ENCODE measurements at regions not wholly inside any gene's neighbourhood (a gene's known extent, or its start where the extent isn't known, plus 50 kb on each side); places are given as distances from the start of the nearest gene placed in this dataset.
"Not testable (repeated sequence)": the region's sequence is repeated elsewhere in the genome, so short reads cannot be mapped to it uniquely, and the experiment has no call there.

DNA sequence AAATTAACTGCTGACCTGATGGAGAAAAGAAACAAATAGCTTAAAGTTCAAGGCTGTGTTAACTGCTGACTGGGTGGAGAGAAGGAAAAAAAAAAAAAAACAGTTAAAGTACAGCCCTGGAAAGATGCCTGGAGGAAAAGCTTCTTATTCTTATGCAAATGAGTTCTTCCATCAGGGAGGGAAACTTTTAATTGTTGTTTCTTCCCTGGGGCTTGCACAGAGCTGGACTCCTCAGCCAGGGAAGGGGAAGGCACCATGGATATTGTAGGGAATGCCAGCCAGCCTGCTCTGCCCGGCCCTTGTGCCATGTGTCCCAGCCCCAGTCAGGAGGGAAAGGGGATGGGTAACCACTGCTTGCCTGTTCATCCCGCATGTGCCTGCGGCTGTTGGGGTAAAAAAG is 833.1 kb upstream of the CRIM1 start:
- DNase-seq, result no peak

DNA sequence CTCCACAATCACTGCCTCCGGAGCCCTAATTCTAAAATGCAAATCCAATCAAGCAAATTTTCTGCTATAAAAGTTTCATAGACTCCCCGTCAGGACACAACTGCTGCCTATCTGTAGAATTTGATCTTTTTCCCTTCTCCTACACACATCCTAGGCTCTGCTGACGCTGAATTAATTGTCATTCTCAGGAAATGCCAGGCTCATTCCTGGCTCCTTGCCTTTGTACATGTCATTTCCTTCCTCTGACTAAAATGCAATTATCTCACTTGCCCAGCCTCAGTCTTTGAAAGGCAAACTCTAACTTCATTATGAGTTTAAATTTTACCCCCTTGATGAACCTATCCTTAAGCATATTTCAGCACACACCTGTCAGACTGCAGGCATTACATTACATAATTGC is 844.9 kb upstream of the CRIM1 start:
- no peak for DNase-seq

DNA sequence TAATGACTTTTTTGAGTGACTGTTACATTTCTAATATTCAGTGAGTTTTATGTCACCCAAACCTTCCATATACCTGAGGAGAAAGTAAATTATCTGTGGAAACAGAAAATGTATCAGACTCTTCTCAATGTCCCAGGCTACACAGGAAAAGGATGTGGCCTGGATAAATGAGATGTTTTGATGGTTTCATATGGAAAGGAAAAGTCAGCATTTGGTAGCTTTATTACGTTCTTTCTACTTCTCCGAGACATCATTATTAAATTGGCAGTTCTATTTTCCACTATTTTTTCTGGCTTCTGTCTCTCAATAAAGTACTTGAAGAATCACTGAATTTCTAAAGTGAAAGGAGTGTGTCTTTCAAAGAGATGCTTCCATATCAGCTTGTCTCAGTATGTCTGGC is 847.0 kb upstream of the CRIM1 start:
- DNase-seq, result no peak

DNA sequence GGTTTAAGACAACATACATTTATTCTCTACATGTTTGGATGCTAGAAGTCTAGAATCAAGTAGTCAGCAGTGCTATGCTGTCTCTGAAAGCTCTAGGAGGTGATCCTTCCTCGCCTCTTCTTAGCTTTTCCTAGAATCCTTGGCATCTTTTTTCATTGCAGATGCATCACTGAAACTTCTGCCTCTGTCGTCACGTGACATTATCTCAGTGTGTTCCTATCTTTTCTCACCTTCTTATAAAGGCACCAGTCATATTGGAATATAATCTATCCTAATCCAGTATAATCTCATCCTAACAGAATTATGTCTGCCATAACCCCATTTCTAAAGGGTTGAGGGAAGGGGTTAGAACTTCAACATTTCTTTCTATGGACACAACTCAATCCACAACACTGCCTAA is 851.2 kb upstream of the CRIM1 start:
- DNase-seq, result no peak

DNA sequence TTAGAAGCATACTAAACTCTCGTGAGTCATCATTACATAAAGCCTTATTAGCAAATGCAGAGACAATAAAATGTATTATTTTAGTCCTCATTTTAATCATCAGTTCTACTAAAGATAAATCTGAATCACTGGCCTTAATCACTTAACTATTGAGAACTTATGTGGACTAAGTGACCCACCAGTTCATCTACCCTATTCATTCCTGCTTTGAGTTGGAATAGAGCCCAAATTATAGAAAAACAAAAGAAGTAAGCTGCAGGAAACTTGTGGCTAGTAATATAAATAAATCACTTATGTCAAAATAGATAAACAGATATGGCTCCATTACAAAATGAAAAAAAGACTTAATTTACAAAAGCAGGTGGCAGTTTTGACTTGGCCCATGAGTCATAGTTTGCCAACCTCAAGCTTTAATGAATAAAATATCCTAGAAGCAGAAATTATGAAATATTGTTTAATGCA is 851.8 kb upstream of the CRIM1 start:
- DNase-seq, result no peak

DNA sequence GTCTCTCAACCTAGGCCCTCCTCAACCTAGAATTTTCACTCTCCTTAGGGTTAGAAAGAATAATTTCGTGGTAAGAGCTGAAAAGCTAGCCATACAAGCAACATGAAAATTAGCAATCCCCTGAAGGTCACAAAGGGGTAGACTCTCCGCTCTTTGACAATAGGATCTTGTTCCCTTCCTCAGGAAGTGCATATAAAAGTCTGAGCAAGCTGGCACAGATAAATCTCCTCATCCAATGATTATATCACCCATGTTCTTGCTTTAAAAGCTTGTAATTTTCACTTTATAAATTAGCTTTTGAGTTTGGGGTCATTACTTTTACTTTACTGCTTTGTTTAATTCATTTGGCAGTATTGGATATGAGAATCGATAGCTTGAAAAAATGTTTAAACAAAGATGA is 852.3 kb upstream of the CRIM1 start:
- DNase-seq, result no peak

DNA sequence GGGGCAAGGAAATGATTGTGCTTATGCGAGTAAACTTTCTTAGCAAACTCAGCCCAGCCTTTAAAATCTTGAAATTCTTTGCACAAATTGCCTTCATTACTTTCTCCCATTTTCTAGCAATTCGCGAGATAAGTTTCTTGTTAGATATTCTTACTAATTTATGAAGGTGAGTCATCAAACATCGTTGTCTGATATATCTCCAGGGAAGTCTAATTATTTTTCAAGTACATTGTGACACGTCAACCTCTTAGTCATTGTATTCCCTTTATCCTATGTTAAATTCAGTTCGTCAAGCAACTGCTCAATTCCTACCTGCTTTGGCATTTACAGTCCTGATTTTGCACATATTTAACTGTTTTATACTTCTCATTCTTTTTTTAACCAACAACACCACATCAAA is 854.5 kb upstream of the CRIM1 start:
- no peak for DNase-seq

DNA sequence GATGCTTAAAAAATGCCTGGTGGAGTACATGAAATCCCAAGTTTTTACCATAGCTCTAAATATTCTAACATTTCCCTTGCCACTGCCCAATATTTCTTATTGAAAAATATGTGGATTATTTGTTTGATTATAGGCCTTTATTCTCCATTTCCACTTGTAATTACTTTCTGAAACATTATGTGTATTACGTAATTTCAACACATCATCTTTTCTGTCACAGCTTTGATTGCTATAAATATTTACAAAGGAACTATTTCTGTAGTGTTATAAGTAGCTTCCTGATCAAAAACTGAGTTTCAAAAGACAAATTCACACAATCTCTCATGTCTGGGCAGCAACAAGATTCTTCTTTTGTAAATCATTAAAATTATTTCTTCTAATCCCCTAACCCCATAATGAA is 859.6 kb upstream of the CRIM1 start:
- DNase-seq, result no peak

DNA sequence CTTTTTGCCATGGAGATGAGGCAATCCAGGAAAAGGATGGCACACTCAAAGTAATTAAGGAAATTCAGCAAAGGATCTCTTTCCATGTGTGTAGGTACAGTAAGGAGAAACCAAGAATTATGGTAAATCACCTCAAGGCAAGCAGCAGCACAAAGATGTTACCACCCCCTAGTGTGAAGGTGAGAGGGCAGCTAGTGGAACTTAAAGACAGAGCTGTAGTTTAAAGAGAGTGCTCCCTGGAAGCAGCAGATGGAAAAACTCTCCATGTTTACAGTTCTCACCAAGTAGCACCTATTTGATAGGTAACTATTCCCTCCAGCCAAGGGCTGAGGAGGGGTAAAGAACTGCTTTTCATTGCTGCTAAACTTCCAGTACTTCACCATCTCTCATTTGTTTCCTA is 860.4 kb upstream of the CRIM1 start:
- DNase-seq, result no peak

DNA sequence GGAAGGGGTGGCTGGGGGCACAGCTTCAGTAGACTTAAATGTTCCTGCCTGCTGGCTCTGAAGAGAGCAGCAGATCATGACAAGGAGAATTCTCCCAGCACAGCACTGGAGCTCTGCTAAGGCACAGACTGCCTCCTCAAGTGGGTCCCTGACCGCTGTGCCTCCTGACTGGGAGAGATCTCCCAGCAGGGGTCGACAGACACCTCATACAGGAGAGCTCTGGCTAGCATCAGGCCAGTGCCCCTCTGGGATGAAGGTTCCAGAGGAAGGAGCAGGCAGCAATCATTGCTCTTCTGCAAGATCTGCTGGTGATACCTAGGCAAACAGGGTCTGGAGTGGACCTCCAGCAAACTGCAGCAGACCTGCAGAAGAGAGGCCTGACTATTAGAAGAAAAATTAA is 877.5 kb upstream of the CRIM1 start:
- DNase-seq, result not testable (repeated sequence)

DNA sequence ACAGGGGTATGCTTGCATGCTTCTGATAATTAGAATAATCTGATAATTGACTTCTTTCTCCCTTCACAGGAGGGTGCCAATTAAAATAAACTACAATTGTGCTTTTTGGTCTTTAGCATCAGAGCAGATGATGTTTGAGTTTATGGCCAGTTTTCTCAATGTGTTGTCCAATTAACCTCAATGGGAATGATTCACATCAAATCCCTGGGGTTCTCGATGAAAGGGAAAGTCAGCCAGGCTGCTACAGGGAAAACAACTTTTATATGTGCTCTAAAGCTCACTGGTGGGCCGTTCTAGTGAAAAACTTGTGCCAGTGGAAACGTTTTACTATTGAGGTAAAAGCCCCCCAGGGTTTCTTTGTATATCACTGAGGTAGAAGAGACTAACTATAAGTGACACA is 887.3 kb upstream of the CRIM1 start:
- DNase-seq, result no peak

DNA sequence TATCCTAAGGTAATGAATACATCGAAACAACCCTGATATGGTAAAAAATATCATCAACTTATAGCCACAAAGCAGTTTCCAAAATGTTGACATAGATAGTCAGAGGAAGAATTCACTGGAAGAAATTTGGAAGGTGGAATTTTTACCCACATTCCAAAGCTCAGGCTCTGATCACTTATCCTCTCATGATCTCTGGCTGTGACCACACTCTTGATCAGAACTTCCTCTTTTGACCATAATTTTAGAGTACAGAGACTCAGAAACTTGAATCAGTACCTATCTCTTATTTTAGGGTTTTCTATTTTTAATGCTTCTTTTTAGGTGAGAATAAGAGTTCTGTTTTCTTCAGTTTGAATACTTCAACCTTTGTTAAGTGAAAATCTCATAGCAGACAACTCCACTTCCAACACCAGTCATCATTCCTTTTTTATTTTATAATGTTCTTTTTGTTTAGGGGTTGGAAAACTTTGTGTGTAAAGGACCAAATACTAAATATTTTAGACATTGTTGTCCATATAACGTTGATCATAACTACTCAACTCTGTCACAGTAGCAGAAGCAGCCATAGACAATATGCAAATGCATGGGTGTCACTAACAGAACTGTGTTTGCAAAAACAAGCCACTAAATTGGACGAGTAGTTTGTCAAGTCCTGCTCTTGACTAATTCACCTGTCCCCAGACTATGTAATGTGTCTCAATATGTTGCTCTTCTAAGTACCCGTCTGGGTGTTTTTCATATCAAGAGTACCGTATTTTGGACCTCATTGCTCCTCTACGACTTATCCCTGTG is 891.6 kb upstream of the CRIM1 start:
- DNase-seq, result no peak

DNA sequence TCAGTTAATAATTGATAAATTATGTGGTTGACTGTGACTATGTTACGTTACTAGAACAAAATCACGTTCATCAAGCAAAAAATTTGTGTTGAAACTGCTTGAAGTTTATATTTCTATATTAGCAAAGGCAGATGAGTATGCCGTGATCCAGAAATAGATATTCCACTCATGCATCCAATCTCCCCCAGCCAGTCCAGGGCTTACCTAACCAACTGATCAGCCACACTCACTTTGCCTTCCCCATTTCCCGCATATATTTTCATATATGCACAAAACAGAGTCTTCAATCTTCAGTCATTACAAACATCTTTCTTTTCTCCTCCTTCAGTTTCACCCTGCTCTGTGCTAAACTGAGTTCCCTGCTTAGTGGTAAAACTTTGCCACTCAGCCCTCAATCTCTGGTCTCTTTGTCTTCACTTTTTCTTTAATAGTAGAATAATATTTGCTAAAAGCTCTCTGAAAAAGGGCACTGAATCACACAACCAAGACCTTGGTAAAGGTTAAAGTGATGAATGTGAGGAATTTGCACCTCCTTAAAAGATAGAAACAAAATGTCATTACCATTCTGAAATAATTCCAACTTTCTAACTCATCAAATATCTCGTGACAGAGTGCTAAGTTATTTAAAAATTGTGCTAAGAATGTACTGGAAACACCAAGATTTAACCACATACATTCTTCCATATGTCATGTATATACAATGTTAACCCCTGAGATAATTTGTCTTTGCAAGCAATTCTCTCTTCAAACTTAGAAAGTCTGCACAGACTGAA is 893.2 kb upstream of the CRIM1 start:
- no peak for DNase-seq

DNA sequence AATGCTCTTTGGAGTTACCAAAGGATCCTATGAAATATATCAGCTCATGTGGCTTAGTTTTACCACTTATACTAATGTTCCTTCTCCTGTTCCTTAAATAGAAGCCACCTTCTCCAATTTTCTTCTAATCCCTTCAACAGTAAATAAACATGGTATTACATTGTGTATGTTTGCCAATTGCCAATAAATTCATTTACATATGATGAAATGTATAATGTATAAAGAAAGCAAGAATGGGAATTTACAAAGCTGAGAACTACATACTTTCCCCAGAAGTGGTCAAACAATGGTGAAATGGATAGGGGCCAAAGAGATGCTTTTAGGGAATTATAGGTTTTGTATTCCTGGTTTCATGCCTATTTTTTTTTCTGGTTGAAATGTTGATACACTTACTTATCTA is 894.2 kb upstream of the CRIM1 start:
- no peak for DNase-seq

DNA sequence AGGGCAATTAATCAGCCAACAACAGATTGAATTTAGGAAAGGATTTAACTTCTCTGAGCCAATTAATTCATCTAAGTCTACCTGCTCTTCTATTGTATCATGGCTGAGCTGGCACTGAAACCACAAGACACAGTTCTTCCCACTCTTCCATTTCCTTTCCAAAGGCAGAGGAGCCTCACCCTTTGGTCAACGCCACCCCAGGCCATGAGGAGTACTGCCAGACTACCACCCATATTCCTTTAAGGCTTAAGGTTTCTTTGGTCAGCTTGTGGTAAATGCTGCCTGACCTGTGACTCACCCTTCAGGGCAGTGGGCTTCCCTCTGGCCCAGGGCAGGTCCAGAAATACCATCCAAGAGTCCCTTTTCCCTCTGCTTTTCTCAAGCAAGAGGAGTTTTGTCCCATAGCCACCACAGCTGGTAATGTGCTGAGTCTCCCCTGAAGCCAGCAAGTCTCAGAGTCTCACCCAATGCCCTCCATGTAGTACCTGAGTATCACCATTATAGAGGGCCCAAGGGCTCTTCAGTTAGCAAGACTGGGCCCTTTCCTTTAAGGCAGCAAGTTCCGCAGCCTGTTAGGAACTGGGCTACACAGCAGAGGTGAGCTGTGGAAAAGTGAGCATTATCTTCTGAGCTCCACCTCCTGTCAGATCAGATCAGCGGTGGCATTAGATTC is 900.5 kb upstream of the CRIM1 start:
- no peak for DNase-seq

DNA sequence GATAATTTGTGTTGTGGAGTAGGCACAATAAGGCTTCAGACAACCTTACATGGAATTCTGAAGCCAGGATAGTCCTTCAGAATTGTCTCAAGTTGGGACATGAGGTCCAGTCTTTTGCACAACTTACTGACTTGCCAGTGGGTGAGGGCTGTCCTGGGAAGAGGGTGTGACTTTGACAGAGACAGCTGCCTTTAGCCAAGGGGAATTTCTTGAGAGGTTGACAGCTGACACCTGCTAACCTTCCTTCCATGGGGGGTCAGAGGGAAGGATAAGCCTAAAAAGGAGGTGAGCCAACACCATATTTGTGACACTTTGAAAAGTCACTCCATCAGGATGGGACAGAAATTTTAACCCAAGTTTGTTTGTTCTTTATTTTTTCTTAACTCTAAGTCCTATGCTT is 907.8 kb upstream of the CRIM1 start:
- no peak for DNase-seq

DNA sequence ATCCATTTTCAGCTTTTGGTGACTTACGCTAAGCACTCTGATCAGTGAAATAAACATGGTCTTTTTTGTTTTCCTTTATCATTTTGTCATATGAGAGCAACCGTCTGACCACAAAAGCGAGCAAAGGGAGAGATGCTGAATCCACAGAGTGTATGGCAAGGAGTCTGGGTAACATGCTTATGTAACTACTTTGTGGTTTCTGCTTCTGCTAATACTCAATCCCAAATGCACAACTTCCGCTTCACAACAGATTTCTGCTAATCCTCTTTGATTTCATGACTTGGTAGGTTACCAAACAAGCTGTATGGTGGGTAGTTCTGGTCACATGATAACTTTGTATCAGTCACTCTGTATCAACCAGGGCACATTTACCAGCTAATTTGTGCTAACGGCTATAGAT is 908.4 kb upstream of the CRIM1 start:
- no peak for DNase-seq

DNA sequence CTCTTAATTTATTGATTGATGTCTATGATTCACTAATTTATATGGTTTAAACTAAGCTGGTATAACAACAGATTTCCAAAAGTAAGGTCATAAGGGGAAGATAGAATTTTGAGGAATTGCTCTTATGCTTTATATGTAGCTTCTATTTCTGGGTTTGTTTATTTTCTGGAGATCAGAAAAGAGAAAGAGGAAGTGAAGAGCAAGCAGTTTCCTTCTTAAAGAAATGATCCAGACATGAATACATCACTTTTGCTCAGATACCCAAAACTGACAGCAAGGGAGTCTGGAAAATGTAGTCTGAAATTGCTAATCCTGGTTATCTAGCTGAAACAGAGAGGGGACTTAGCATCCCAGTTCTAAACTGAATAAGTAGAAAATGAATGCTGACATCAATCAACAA is 912.5 kb upstream of the CRIM1 start:
- no peak for DNase-seq

DNA sequence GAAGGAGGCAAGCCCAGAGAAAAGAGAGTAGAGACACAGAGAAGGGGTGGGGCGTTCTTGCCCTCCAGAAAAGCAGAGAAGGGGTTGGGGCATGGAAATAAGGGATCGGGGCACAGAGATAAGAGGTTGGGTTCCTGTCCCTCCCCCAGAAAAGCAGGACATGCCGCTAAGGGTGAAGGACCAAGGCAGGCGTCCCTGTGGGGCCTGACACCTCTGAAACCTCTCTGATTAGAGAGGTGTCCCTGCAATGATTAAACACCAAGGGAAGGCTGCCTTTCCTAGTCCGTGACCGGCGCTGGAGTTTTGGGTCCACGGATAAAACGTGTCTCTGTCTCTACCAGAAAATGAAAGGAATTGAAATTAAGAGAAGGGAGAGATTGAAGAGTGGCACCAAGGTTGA is 914.0 kb upstream of the CRIM1 start:
- not testable (repeated sequence) for DNase-seq

DNA sequence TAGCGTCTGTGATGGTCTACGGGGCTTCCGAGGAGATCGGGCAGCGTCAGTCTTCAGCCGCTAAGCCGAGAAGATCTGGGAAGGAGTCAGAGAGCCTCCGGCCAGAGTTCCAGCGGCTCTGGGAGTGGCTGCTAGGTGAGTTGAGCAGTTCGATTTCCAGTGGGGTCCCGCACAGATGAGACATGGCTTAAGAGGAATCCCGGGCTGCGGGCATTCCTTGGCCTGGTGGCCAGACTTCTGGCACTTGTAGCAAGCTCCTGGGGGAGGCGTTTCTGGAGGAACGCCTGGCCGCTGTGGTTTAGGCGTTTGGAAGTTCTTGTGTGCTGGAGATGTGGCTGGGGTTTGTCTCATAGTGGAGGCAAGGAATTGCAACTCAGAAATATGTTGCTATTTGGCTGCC is 915.3 kb upstream of the CRIM1 start:
- DNase-seq, result not testable (repeated sequence)

DNA sequence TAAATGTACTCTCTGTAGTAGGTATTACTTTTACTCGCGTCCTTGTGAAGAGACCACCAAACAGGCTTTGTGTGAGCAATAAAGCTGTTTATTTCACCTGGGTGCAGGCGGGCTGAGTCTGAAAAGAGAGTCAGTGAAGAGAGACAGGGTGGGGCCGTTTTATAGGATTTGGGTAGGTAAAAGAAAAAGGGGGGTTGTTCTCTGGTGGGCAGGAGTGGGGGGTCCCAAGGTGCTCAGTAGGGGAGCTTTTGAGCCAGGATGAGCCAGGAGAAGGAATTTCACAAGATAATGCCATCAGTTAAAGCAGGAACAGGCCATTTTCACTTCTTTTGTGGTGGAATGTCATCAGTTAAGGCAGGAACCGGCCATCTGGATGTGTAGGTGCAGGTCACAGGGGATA is 918.7 kb upstream of the CRIM1 start:
- DNase-seq, result not testable (repeated sequence)

DNA sequence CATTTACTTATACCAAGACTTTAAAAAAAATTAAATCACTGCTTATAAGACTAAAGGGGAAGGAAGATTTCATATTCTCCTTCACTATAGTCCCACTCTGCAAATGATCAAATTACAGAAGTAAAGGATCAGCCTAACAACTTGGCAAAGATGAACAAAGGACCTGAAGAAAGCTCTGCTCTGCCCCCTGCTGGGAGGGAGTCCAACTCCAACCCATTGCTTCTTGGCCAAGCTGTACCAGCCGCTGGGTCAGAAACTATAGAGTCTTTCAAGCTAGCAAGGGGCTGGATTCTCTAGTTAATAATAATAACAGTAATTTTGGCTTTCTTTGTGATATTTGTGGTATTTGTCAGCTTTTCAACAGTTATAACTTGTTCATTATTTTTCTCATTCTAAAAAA is 927.0 kb upstream of the CRIM1 start:
- no peak for DNase-seq

DNA sequence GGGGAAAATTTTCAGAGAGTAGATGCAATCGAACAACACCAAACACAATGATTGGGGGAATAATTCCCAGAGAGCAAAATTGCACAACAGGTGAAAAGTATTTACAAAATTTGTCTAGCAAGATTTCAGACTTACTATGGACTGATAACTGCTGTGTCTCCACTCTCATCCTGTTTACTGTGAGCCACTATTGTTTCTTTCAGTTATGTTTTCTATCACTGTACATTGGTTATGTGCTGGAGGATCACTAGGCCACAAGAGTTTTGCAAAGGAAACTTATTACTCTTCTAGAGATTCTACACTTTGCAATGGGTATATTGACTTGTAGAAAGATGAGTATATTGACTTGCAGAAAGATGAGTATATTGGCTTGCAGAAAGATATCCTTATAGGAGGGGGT is 934.1 kb upstream of the CRIM1 start:
- DNase-seq, result no peak

DNA sequence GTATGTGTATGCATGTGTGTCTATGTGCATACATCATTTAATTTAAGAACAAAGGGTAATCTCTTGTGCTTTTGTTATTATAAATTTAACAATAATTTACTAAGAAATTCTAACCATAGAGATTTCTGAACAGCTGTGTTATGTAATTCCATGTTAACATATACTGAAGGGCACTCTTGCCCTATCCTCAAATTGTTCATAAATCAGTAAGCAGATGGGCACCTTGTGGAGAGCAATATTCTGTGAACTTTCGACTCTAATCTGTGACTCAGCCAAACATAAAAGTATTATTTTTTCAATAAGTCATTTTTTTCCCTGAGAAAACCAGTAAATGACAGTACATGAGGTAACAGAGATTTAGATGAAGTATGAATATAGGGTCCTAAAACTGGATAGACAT is 938.3 kb upstream of the CRIM1 start:
- no peak for DNase-seq
